K562 (cell line): ENCODE measurements at regions not wholly inside any gene's neighbourhood (a gene's known extent, or its start where the extent isn't known, plus 50 kb on each side); places are given as distances from the start of the nearest gene placed in this dataset.
A peak's percentile ranks its signal among the peaks of the same experiment; 100 is the strongest.

Experiments used
- ARNT ChIP-seq, 2 experiments: fragments of 450-650 bp; IDR thresholded peaks; 2 replicates each; pipeline ENCODE4 v1.6.1; 2016; ENCODE audit warnings: mild to moderate bottlenecking in 1 of 2
- CBFA2T2 ChIP-seq: fragments of 450-650 bp; conservative IDR thresholded peaks from 2 replicates; pipeline ENCODE4 v1.6.1; 2017; ENCODE audit warnings: mild to moderate bottlenecking
- CEBPG ChIP-seq, 3 experiments: fragments of 200-800 bp in 1 of 3; sonication (Bioruptor generic) in 1 of 3; sonication (generic) in 1 of 3; formaldehyde crosslinking in 1 of 3; IDR thresholded peaks in 2 of 3; conservative IDR thresholded peaks in 1 of 3; 2 replicates each; pipeline versions ENCODE4 v1.6.1 to v1.8.0; 2016 to 2022; ENCODE audit warnings: missing compliant biosample characterization in 2 of 3, missing genetic modification characterization in 2 of 3, mild to moderate bottlenecking in 1 of 3, missing genetic modification reagents in 1 of 3
- CTCF ChIP-seq, 3 experiments: IDR thresholded peaks in 2 of 3; conservative IDR thresholded peaks in 1 of 3; 2 replicates each; pipeline ENCODE4 v1.5.1; 2011 to 2012; ENCODE audit warnings: low read length in 3 of 3, mild to moderate bottlenecking in 3 of 3, control low read depth in 2 of 3, improper control_type of control experiment in 1 of 3, inconsistent platforms in 1 of 3, low read depth in 1 of 3, mixed read lengths in 1 of 3, moderate library complexity in 1 of 3; ENCODE audit not compliant: insufficient read depth in 2 of 3
- FOXA1 ChIP-seq: fragments of 450-650 bp; IDR thresholded peaks from 2 replicates; pipeline ENCODE4 v1.6.1; 2016; ENCODE audit warnings: mild to moderate bottlenecking, borderline replicate concordance
- KLF1 ChIP-seq: fragments of 450-650 bp; IDR thresholded peaks from 2 replicates; pipeline ENCODE4 v1.6.1; 2016; ENCODE audit warnings: missing genetic modification characterization, missing compliant biosample characterization
- MAFF ChIP-seq: IDR thresholded peaks from 2 replicates; pipeline ENCODE4 v1.6.1; 2012; ENCODE audit warnings: low read length, improper control_type of control experiment
- MTA2 ChIP-seq: fragments of 450-650 bp; IDR thresholded peaks from 2 replicates; pipeline ENCODE4 v1.6.1; 2016; ENCODE audit warnings: low read depth
- NFE2L1 ChIP-seq: fragments of 450-650 bp; IDR thresholded peaks from 2 replicates; pipeline ENCODE4 v1.6.1; 2016; ENCODE audit warnings: missing genetic modification characterization, low read depth, mild to moderate bottlenecking, missing compliant biosample characterization, moderate library complexity, borderline replicate concordance
- NONO ChIP-seq, 2 experiments: fragments of 200-400 bp in 1 of 2; fragments of 450-650 bp in 1 of 2; formaldehyde crosslinking in 1 of 2; IDR thresholded peaks; 2 replicates each; pipeline ENCODE4 v1.6.1; 2017; ENCODE audit warnings: low read depth in 2 of 2, mild to moderate bottlenecking in 2 of 2, moderate library complexity in 2 of 2, low read length in 1 of 2
- POLR3G ChIP-seq: IDR thresholded peaks from 2 replicates; pipeline ENCODE4 v1.6.1; 2011; ENCODE audit not compliant: insufficient read length, insufficient replicate concordance; ENCODE audit errors: extremely low read depth
- SMC3 ChIP-seq: conservative IDR thresholded peaks from 2 replicates; pipeline ENCODE4 v1.6.1; 2011; ENCODE audit warnings: low read depth, low read length, improper control_type of control experiment; ENCODE audit not compliant: insufficient read depth
- SPI1 ChIP-seq: IDR thresholded peaks from 2 replicates; pipeline ENCODE4 v1.6.1; 2011; ENCODE audit warnings: low read depth, low read length, control low read depth, borderline replicate concordance
- STAT6 ChIP-seq: sonication (generic); formaldehyde crosslinking; IDR thresholded peaks from 2 replicates; pipeline ENCODE4 v1.8.1; 2023; ENCODE audit warnings: mild to moderate bottlenecking, missing genetic modification reagents
- TAF15 ChIP-seq: fragments of 200-400 bp; formaldehyde crosslinking; IDR thresholded peaks from 2 replicates; pipeline ENCODE4 v1.6.1; 2017; ENCODE audit warnings: mild to moderate bottlenecking, low read depth, low read length, moderate library complexity
- TRIM24 ChIP-seq, 2 experiments: fragments of 450-650 bp; IDR thresholded peaks; 2 replicates each; pipeline ENCODE4 v1.6.1; 2016
- ZNF124 ChIP-seq: sonication (generic); formaldehyde crosslinking; IDR thresholded peaks from 2 replicates; pipeline ENCODE4 v1.8.1; 2022; ENCODE audit warnings: missing genetic modification reagents
- ZNF133 ChIP-seq: fragments of 250-450 bp; sonication (Bioruptor Pico); IDR thresholded peaks from 2 replicates; pipeline ENCODE4 v1.4.0; 2020; ENCODE audit warnings: mild to moderate bottlenecking
- ZNF395 ChIP-seq: fragments of 200-800 bp; sonication (Bioruptor generic); IDR thresholded peaks from 2 replicates; pipeline ENCODE4 v1.6.1; 2017; ENCODE audit warnings: missing genetic modification characterization, missing compliant biosample characterization
- ZNF644 ChIP-seq: fragments of 200-800 bp; sonication (Bioruptor generic); IDR thresholded peaks from 2 replicates; pipeline ENCODE4 v1.6.1; 2016; ENCODE audit warnings: low read depth, missing genetic modification characterization, missing compliant biosample characterization
- TF ChIP-seq, protein P1 (sequence below): fragments of 250-450 bp; sonication (Bioruptor Pico); IDR thresholded peaks from 2 replicates; pipeline ENCODE4 v1.4.0; 2020; ENCODE audit warnings: mild to moderate bottlenecking, moderate library complexity

DNA sequence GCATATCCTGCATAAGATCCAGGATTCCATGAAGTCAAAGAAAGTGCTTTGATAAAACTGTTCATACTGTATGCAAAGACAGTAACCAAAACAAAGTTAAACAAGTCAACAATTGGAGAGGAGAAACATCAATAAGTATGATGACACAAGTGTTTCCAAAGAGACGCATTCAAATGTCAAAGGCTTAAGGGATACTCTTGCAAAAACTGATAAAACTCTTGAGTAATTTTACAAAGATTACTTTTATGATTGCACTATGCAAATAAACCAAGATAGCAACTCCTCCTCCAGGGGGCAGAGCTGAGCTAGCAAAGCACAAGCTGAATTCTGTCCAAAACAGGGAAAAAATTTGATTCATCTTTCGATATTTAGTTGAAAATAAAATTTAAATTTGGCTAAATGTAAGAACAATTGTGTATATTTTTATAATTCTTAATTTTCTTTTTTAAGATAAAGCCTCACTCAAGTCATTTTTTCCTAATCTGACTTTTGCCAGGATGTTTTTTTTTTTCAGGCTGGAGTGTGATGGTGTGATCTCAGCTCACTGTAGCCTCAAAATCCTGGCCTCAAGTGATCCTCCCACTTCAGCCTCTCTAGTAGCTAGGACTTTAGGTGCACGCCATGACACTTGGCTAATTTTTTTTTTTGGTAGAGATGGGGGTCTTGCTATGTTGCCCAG, 84.0 kb downstream of the MZT1 start (continued):
- TF ChIP-seq ZNF395 (CRISPR knock-in tag) = no peak
- TF ChIP-seq KLF1 (tag) = no peak
- no peak for TF ChIP-seq MTA2
- no peak for TF ChIP-seq STAT6
- no peak for TF ChIP-seq NFE2L1 (tag)
- no peak for TF ChIP-seq SPI1
- no peak for TF ChIP-seq ZNF124 (CRISPR knock-in tag)
- no peak for TF ChIP-seq ZNF644 (tag)
- no peak for TF ChIP-seq CEBPG (CRISPR knock-in tag; IDR thresholded peaks at IDR 0.05)
- TF ChIP-seq CEBPG (tag; conservative IDR thresholded peaks at IDR 0.05 in 1 of 2, IDR thresholded peaks at IDR 0.05 in 1 of 2) = peak in 1 of 2 experiments; percentile 32; a peak in 1 of 4 replicates
- no peak for TF ChIP-seq ARNT (IDR thresholded peaks at IDR 0.05)
- TF ChIP-seq, protein P1, sequence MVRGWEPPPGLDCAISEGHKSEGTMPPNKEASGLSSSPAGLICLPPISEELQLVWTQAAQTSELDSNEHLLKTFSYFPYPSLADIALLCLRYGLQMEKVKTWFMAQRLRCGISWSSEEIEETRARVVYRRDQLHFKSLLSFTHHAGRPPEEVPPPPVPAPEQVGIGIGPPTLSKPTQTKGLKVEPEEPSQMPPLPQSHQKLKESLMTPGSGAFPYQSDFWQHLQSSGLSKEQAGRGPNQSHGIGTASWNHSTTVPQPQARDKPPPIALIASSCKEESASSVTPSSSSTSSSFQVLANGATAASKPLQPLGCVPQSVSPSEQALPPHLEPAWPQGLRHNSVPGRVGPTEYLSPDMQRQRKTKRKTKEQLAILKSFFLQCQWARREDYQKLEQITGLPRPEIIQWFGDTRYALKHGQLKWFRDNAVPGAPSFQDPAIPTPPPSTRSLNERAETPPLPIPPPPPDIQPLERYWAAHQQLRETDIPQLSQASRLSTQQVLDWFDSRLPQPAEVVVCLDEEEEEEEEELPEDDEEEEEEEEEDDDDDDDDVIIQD (CRISPR knock-in tag) = no peak
- peak; percentile 23 to 60 (median 56); a peak in 5 of 6 replicates for TF ChIP-seq CTCF (IDR thresholded peaks at IDR 0.05 in 2 of 3, conservative IDR thresholded peaks at IDR 0.05 in 1 of 3; ENCODE audit: insufficient read depth in 2 of 3, low read depth in 1 of 3, low read length in 3 of 3)
- TF ChIP-seq ZNF133 (CRISPR knock-in tag) = no peak
- TF ChIP-seq NONO (IDR thresholded peaks at IDR 0.05; ENCODE audit: low read depth in 2 of 2, low read length in 1 of 2) = no peak
- TF ChIP-seq MAFF = no peak
- no peak for TF ChIP-seq TAF15
- TF ChIP-seq CBFA2T2 = no peak
- no peak for TF ChIP-seq POLR3G
- TF ChIP-seq SMC3 = 0 out of 2 replicates have a peak, but pooled peaks have one; percentile 15
- no peak for TF ChIP-seq TRIM24 (IDR thresholded peaks at IDR 0.05)
- TF ChIP-seq FOXA1 = no peak
